ENCODE measurements at regions not wholly inside any gene's neighbourhood (a gene's known extent, or its start where the extent isn't known, plus 50 kb on each side); places are given as distances from the start of the nearest gene placed in this dataset.

DNA sequence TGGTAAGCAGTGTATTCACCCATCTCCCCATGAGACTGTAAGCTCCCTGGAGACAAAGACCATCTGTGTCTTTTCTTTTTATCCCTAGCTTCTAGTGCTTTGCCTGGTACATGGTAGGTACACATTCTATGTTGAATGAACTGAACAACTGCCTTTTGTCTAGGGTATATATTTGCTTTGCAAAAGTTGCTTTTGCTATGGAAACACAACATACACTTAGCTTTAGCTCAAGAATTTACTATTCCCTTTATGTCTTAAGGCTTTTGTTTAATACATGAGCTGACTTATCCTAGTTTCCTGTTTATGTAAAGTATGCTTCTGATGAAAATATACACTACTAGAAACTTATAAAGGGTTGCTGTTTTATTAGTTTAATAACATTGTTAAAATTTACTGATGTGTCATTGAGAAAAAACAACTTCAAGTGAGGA, 198.2 kb downstream of the PRL start:
- TF ChIP-seq, protein P1, sequence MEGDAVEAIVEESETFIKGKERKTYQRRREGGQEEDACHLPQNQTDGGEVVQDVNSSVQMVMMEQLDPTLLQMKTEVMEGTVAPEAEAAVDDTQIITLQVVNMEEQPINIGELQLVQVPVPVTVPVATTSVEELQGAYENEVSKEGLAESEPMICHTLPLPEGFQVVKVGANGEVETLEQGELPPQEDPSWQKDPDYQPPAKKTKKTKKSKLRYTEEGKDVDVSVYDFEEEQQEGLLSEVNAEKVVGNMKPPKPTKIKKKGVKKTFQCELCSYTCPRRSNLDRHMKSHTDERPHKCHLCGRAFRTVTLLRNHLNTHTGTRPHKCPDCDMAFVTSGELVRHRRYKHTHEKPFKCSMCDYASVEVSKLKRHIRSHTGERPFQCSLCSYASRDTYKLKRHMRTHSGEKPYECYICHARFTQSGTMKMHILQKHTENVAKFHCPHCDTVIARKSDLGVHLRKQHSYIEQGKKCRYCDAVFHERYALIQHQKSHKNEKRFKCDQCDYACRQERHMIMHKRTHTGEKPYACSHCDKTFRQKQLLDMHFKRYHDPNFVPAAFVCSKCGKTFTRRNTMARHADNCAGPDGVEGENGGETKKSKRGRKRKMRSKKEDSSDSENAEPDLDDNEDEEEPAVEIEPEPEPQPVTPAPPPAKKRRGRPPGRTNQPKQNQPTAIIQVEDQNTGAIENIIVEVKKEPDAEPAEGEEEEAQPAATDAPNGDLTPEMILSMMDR (IDR thresholded peaks at IDR 0.05): no peak
- no peak for TF ChIP-seq MYC (IDR thresholded peaks at IDR 0.05; ENCODE audit: borderline replicate concordance, low read length)

All from A549 (cell line).